Testis (tissue), 2 donors: ENCODE measurements at regions not wholly inside any gene's neighbourhood (a gene's known extent, or its start where the extent isn't known, plus 50 kb on each side); places are given as distances from the start of the nearest gene placed in this dataset.

Experiments used
- DNase-seq: peaks from one replicate; pipeline ENCODE4 v3.0.0-alpha.2; 2019
- H3K27ac ChIP-seq, 2 donors: fragments of 200-600 bp; sonication (generic); one replicate each; pipeline ENCODE4 v1.5.1; 2019
- H3K27me3 ChIP-seq: fragments of 200-600 bp; sonication (generic); one replicate; pipeline ENCODE4 v1.5.1; 2019
- H3K36me3 ChIP-seq: fragments of 200-600 bp; sonication (generic); one replicate; pipeline ENCODE4 v1.5.1; 2017; ENCODE audit warnings: low read depth; ENCODE audit errors: missing control alignments
- H3K4me1 ChIP-seq: fragments of 200-600 bp; sonication (generic); one replicate; pipeline ENCODE4 v1.5.1; 2019
- H3K4me3 ChIP-seq, 2 donors: fragments of 200-600 bp; sonication (generic); one replicate each; pipeline ENCODE4 v1.5.1; 2017 to 2019
- H3K9me3 ChIP-seq: fragments of 200-600 bp; sonication (generic); one replicate; pipeline ENCODE4 v1.5.1; 2017
- POLR2A ChIP-seq: fragments of 450-650 bp; IDR thresholded peaks from one replicate; pipeline ENCODE4 v1.6.1; 2017; ENCODE audit warnings: antibody characterized with exemption, mild to moderate bottlenecking, moderate library complexity
- WGBS, 2 donors: methylation state at CpG; one replicate each; pipeline ENCODE4 v1.1.5; 2018; 5-methylcytosine and 5-hydroxymethylcytosine counted together
- intact Hi-C: fragments of 100-400 bp; cut with DNase I; formaldehyde crosslinking; loops from one replicate; pipeline ENCODE4 v1.15.1; 2023; ENCODE audit warnings: low total_unique reads
- TF ChIP-seq, protein P1 (sequence below), 3 experiments: fragments of 450-650 bp in 2 of 3; fragments of 200-600 bp in 1 of 3; sonication (generic) in 1 of 3; IDR thresholded peaks; one replicate each; pipeline ENCODE4 v1.5.1; 2016 to 2019; ENCODE audit warnings: antibody characterized with exemption in 3 of 3, mild to moderate bottlenecking in 2 of 3, moderate library complexity in 1 of 3

DNA sequence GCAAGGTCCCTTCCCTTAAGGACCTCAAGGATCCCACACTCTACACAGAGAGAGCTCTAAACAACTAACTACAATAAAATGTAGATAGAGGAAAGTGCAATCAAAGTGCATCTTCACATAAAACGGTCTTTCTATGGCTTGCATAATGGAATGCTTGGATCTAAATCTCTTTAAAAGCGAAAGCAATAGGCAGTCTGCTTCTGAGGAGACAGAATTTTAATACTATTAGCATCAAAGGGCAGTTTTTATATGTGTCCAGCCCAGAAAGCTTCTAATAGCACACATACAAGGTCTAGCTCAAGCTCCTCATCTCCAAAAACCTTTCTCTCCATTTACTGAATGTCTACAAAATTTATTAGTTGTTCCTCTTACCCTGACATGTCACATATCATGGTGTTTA is 101.5 kb upstream of the C1GALT1 start:
- Histone ChIP-seq H3K4me3 (no peak overlapping the region), H3K27me3 (no peaks in the 10 kb centered on the region), H3K4me1 (no peaks in the 10 kb centered on the region), H3K36me3 (no peaks in the 10 kb centered on the region), H3K27ac (no peak overlapping the region), H3K9me3 (no peaks in the 10 kb centered on the region)
- 70 to 86% methylated on average over 2 of the region's 2 CpGs for WGBS, 2 donors
- TF ChIP-seq, protein P1, sequence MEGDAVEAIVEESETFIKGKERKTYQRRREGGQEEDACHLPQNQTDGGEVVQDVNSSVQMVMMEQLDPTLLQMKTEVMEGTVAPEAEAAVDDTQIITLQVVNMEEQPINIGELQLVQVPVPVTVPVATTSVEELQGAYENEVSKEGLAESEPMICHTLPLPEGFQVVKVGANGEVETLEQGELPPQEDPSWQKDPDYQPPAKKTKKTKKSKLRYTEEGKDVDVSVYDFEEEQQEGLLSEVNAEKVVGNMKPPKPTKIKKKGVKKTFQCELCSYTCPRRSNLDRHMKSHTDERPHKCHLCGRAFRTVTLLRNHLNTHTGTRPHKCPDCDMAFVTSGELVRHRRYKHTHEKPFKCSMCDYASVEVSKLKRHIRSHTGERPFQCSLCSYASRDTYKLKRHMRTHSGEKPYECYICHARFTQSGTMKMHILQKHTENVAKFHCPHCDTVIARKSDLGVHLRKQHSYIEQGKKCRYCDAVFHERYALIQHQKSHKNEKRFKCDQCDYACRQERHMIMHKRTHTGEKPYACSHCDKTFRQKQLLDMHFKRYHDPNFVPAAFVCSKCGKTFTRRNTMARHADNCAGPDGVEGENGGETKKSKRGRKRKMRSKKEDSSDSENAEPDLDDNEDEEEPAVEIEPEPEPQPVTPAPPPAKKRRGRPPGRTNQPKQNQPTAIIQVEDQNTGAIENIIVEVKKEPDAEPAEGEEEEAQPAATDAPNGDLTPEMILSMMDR (IDR thresholded peaks at IDR 0.05) = no peak
- intact Hi-C loops = no loop called here
- DNase-seq = no peak

DNA sequence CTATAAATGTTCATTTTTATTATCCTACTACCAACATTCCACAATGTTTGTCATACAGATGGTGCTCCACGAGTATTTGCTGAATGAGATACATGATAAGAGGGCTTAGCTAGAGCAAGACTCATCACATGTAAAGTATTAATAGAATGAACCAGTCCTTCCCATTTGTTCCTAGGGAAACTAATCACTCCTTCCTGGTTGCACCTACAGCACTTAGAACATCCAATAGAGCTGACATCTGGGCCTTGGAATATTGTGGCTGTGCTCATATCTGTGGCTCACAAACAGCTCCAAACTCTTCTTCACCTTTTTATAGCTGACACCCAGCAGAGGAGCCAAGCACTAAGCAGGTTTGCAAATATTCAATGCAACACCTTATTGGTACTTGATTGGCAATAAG is 91.9 kb upstream of the C1GALT1 start:
- H3K27me3 ChIP-seq = no peaks in the 10 kb centered on the region
- H3K4me3 ChIP-seq = no peak overlapping the region
- no peaks in the 10 kb centered on the region for H3K36me3 ChIP-seq
- H3K27ac ChIP-seq = no peak overlapping the region
- H3K9me3 ChIP-seq = no peaks in the 10 kb centered on the region
- intact Hi-C loops = no loop called here
- 56 to 71% methylated on average over 1 of the region's 1 CpG for WGBS, 2 donors
- no peak for TF ChIP-seq POLR2A
- TF ChIP-seq, protein P1 (IDR thresholded peaks at IDR 0.05) = no peak
- no peak for DNase-seq
- no peaks in the 10 kb centered on the region for H3K4me1 ChIP-seq

DNA sequence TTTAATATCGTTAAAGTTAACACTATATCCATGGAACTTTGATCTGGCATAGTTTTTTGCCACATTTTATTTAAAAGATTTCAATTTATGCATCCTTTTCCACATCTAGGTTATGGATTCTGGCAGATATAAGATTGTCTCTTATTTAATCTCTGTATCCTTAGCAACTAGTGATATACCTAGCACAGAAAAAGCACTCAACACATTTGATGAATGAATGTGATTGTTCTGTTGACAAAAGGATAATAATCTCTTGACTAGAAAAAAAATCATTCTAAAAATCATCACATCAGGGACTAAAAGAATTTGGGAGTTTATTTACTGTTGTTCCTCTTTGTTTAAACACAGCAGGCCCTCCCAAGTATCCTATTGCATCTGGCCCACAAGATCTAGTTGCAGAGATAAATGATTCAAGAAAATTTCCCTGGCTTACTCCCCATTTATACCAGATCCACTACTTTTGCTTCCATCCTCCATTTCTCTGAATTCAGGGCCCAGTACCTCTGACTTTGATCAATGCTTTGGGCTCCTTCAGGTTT is 84.0 kb upstream of the C1GALT1 start:
- intact Hi-C loops = no loop called here
- H3K4me1 ChIP-seq = peaks cover 6% of the 10 kb centered on the region
- no peaks in the 10 kb centered on the region for H3K36me3 ChIP-seq
- no peak overlapping the region for H3K27ac ChIP-seq
- TF ChIP-seq, protein P1 (IDR thresholded peaks at IDR 0.05) = no peak
- no peak for TF ChIP-seq POLR2A
- 89 to 94% methylated on average over 1 of the region's 1 CpG for WGBS, 2 donors
- no peak overlapping the region for H3K4me3 ChIP-seq
- DNase-seq = no peak
- no peaks in the 10 kb centered on the region for H3K27me3 ChIP-seq
- no peaks in the 10 kb centered on the region for H3K9me3 ChIP-seq

DNA sequence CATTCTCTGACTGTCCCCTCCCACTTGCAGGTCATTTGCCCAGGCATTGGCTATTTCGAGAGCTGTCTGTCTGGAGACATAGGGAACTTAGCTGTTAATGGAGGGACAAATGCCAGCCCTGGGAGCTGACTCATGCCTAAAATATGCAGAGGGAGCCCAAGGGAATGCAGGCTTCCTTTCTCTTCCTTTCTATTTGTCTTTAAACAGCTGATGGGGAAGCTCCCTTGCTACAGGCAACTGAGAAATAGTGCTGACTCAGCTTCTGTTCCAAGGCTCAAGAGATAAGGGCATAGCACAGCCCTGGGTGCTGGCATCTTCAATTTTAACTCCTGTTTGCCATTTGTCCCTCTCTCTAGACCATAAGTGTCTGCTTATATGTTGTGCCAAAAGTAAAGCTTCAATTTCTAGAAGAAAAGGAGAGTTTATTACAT is 82.7 kb upstream of the C1GALT1 start:
- Histone ChIP-seq H3K27me3 (no peaks in the 10 kb centered on the region), H3K27ac (no peak overlapping the region), H3K4me3 (no peak overlapping the region), H3K36me3 (no peaks in the 10 kb centered on the region), H3K9me3 (no peaks in the 10 kb centered on the region), H3K4me1 (peaks cover 6% of the 10 kb centered on the region)
- intact Hi-C loops = no loop called here
- TF ChIP-seq, protein P1 (IDR thresholded peaks at IDR 0.05) = no peak
- no peak for TF ChIP-seq POLR2A
- peak; percentile 86 for DNase-seq
- WGBS, 2 donors = 15 to 35% methylated on average over 1 of the region's 1 CpG

DNA sequence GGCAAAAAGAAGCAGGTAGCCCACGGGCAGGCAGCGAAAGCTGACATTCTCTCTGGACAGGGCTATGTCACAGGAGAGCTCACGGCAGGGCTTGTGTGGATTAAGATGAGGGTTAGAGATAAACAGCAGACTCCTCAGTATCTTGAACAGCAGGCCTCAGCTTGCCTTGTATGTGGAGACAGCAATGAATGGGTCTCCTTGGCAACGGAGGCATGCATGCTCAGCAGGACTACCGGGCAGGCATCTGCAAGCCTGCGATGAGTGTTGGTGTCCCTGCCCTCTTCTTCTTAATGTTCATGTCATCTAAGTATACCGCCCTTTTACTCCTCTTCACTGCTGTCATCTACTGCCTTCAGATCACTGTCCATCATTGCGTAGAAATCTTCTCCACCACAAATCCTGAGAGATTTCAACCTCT is 81.9 kb upstream of the C1GALT1 start:
- Histone ChIP-seq H3K27ac (no peak overlapping the region), H3K4me1 (peaks cover 6% of the 10 kb centered on the region), H3K36me3 (no peaks in the 10 kb centered on the region), H3K9me3 (no peaks in the 10 kb centered on the region), H3K27me3 (no peaks in the 10 kb centered on the region), H3K4me3 (no peak overlapping the region)
- intact Hi-C loops = no loop called here
- TF ChIP-seq, protein P1 (IDR thresholded peaks at IDR 0.05) = no peak
- TF ChIP-seq POLR2A = no peak
- 78 to 81% methylated on average over 8 of the region's 8 CpGs for WGBS, 2 donors
- DNase-seq = no peak
